K562 (cell line): ENCODE measurements at regions not wholly inside any gene's neighbourhood (a gene's known extent, or its start where the extent isn't known, plus 50 kb on each side); places are given as distances from the start of the nearest gene placed in this dataset.

Experiments used
- ATAC-seq: fragments of 200-7000 bp; cut with Tn5 transposase; 3 replicates; pipeline ENCODE4 v1.9.1; 2020; ENCODE audit warnings: moderate library complexity
- BruUV-seq: library from RNA; stranded (reverse); fragments of 400-500 nt; replicated peaks from 2 replicates; lab custom pipeline; 2021; lab: Mats Ljungman, UMichigan
- CTCF ChIA-PET: fragments of 300-600 bp; formaldehyde crosslinking; extraction: SDS; loops from one replicate; lab custom pipeline; 2021; ENCODE audit warnings: low intra/inter-chr PET ratio; lab: Yijun Ruan, JAX
- POLR2A ChIA-PET: fragments of 300-600, 350-650 bp; sonication (Branson Sonifier 250); formaldehyde crosslinking; extraction: SDS; loops from one replicate; lab custom pipeline; 2021; ENCODE audit warnings: antibody characterized with exemption, inconsistent platforms; lab: Yijun Ruan, JAX
- DNase-seq, 4 experiments: peaks; one replicate each; pipeline versions ENCODE4 v3.0.0 to v3.0.0-alpha.2; 2011 to 2018; ENCODE audit warnings: low spot score in 3 of 4, mixed read lengths in 3 of 4; ENCODE audit errors: extremely low read depth in 1 of 4
- FAIRE-seq: peaks from 2 replicates; lab custom pipeline; 2011; peaks lifted over from hg19 to GRCh38; lab: Jason Lieb, UNC
- H2AFZ ChIP-seq: 2 replicates; pipeline ENCODE4 v1.6.0; 2011; ENCODE audit warnings: low read depth, low read length, control low read depth, inconsistent platforms
- H3K27ac ChIP-seq: fragments of 200-600 bp; 3 replicates; pipeline ENCODE4 v1.8.0; 2011; ENCODE audit warnings: low read depth, mild to moderate bottlenecking, control low read depth, inconsistent platforms, low read length, moderate library complexity, mixed read lengths; ENCODE audit errors: extremely low read depth
- H3K27me3 ChIP-seq, 2 experiments: fragments of 300-600 bp in 1 of 2; 2 replicates in 1 of 2; 3 replicates in 1 of 2; pipeline versions ENCODE4 v1.6.0 to v1.8.0; 2011; ENCODE audit warnings: inconsistent platforms in 2 of 2, low read length in 2 of 2, mild to moderate bottlenecking in 1 of 2, mixed read lengths in 1 of 2, moderate library complexity in 1 of 2; ENCODE audit not compliant: control insufficient read depth in 2 of 2, insufficient read depth in 2 of 2
- H3K36me3 ChIP-seq: fragments of 300-600 bp; 3 replicates; pipeline ENCODE4 v1.8.0; 2011; ENCODE audit warnings: mild to moderate bottlenecking, low read length, inconsistent platforms; ENCODE audit not compliant: control insufficient read depth, insufficient read depth
- H3K4me1 ChIP-seq, 2 experiments: fragments of 200-600 bp in 1 of 2; replicated peaks in 1 of 2; 2 replicates in 1 of 2; 3 replicates in 1 of 2; pipeline versions ENCODE4 v1.5.1 to v1.8.0; 2011; ENCODE audit warnings: inconsistent platforms in 2 of 2, low read length in 2 of 2, mild to moderate bottlenecking in 1 of 2, mixed read lengths in 1 of 2, moderate library complexity in 1 of 2; ENCODE audit not compliant: control insufficient read depth in 2 of 2, insufficient read depth in 2 of 2
- H3K4me2 ChIP-seq: 2 replicates; pipeline ENCODE4 v1.6.1; 2011; ENCODE audit warnings: low read length, control low read depth, inconsistent platforms, mixed read lengths; ENCODE audit not compliant: insufficient read depth
- H3K4me3 ChIP-seq: fragments of 200-600 bp; sonication (generic), shearing (Covaris generic); 2 replicates; pipeline ENCODE4 v1.5.1; 2016; ENCODE audit warnings: control low read depth, inconsistent platforms
- H3K79me2 ChIP-seq: fragments of 200-600 bp; 3 replicates; pipeline ENCODE4 v1.8.0; 2011; ENCODE audit warnings: low read length, inconsistent platforms; ENCODE audit not compliant: control insufficient read depth, insufficient read depth
- H3K9ac ChIP-seq, 2 experiments: 2 replicates each; pipeline versions ENCODE4 v1.6.0 to v1.6.1; 2011; ENCODE audit warnings: low read depth in 2 of 2, low read length in 2 of 2, control low read depth in 1 of 2, inconsistent platforms in 1 of 2, mild to moderate bottlenecking in 1 of 2, mixed read lengths in 1 of 2; ENCODE audit not compliant: insufficient read depth in 1 of 2
- H3K9me1 ChIP-seq: one replicate; pipeline ENCODE4 v1.6.0; 2011; ENCODE audit warnings: inconsistent platforms, mild to moderate bottlenecking, low read length, moderate library complexity; ENCODE audit not compliant: control insufficient read depth, insufficient read depth
- H3K9me3 ChIP-seq: replicated peaks from 2 replicates; pipeline ENCODE4 v1.5.1; 2011; ENCODE audit warnings: low read depth, low read length, inconsistent platforms; ENCODE audit not compliant: control insufficient read depth, insufficient read depth
- H4K20me1 ChIP-seq: replicated peaks from 2 replicates; pipeline ENCODE4 v1.6.1; 2011; ENCODE audit warnings: low read length, inconsistent platforms, mixed read lengths; ENCODE audit not compliant: control insufficient read depth, insufficient read depth
- CEBPB ChIP-seq: fragments of 450-650 bp; IDR thresholded peaks from 2 replicates; pipeline ENCODE4 v1.6.1; 2016; ENCODE audit warnings: missing genetic modification characterization, missing compliant biosample characterization
- CEBPG ChIP-seq, 3 experiments: fragments of 200-800 bp in 1 of 3; sonication (Bioruptor generic) in 1 of 3; sonication (generic) in 1 of 3; formaldehyde crosslinking in 1 of 3; IDR thresholded peaks in 2 of 3; conservative IDR thresholded peaks in 1 of 3; 2 replicates each; pipeline versions ENCODE4 v1.6.1 to v1.8.0; 2016 to 2022; ENCODE audit warnings: missing compliant biosample characterization in 2 of 3, missing genetic modification characterization in 2 of 3, mild to moderate bottlenecking in 1 of 3, missing genetic modification reagents in 1 of 3
- NFRKB ChIP-seq: fragments of 450-650 bp; IDR thresholded peaks from 2 replicates; pipeline ENCODE4 v1.6.1; 2016; ENCODE audit warnings: low read depth
- SLC30A9 ChIP-seq: fragments of 250-450 bp; sonication (Bioruptor Pico); IDR thresholded peaks from 2 replicates; pipeline ENCODE4 v1.8.0; 2022; ENCODE audit warnings: mild to moderate bottlenecking, moderate library complexity
- TSC22D4 ChIP-seq: fragments of 450-650 bp; IDR thresholded peaks from 2 replicates; pipeline ENCODE4 v1.6.1; 2016; ENCODE audit warnings: missing genetic modification characterization, missing biosample characterization, control low read depth
- WGBS: fragments of 100-300 bp; shearing (Covaris generic); methylation state at CpG from one replicate; pipeline ENCODE4 v1.1.6; 2016; ENCODE audit warnings: low coverage, mixed read lengths; ENCODE audit not compliant: insufficient coverage; ENCODE audit errors: missing lambda C conversion rate; 5-methylcytosine and 5-hydroxymethylcytosine counted together
- in situ Hi-C: fragments of 300-500 bp; cut with MboI; formaldehyde crosslinking; loops from 4 replicates; pipeline ENCODE4 v1.15.0; 2018; ENCODE audit warnings: inconsistent platforms, mixed read lengths
- intact Hi-C: fragments of 100-400 bp; cut with micrococcal nuclease; formaldehyde crosslinking; loops from 2 replicates; pipeline ENCODE4 v1.14.2; 2022
- TF ChIP-seq, protein P1 (sequence below), 3 experiments: fragments of 200-800 bp in 1 of 3; sonication (Bioruptor generic) in 1 of 3; sonication (generic) in 1 of 3; formaldehyde crosslinking in 1 of 3; IDR thresholded peaks; 2 replicates each; pipeline versions ENCODE4 v1.6.1 to v1.8.0; 2016 to 2022; ENCODE audit warnings: mild to moderate bottlenecking in 2 of 3, missing compliant biosample characterization in 2 of 3, missing genetic modification characterization in 2 of 3, missing genetic modification reagents in 1 of 3

GRCh38 chr13:79096099-79096498 is 310.0 kb downstream of the RBM26 start (continued):
- TF ChIP-seq, protein P1, sequence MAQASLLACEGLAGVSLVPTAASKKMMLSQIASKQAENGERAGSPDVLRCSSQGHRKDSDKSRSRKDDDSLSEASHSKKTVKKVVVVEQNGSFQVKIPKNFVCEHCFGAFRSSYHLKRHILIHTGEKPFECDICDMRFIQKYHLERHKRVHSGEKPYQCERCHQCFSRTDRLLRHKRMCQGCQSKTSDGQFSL (CRISPR knock-in tag; IDR thresholded peaks at IDR 0.05), result no peak
- TF ChIP-seq, protein P1 (tag; IDR thresholded peaks at IDR 0.05), result no peak
- TF ChIP-seq SLC30A9 (CRISPR knock-in tag) (no peak), TSC22D4 (tag) (no peak), NFRKB (no peak)

DNA sequence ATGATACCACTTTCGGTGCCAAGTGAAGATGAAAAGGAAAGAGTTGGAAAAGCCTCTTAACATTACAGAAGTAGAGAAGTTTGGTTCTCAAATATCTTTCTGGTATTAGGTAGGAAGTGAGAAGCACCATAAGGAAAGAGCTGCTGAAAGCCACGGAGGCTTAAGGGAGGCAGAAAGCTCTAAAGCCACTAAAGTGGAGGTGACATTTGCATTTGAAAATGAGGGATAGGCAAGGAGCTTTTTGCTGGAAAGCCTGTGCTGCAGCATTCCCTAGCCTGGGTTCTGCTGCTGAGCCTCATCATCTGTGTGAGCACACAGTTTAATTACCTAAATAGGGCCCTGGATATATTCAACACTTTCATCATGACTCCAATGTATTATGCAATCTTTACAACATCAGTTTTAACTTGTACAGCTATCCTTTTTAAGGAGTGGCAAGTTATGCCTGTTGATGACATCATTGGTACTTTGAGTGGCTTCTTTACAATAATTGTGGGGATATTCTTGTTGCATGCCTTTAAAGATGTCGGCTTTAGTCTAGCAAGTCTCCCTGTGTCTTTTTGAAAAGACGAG is 315.4 kb downstream of the RBM26 start:
- H3K4me2 ChIP-seq, result no peak overlapping the region
- no peak overlapping the region for H2AFZ ChIP-seq
- H3K27ac ChIP-seq, result no peak overlapping the region
- H3K79me2 ChIP-seq, result no peaks in the 10 kb centered on the region
- TF ChIP-seq CEBPB (tag) (0 out of 2 replicates have a peak, but pooled peaks have one; percentile 11), NFRKB (no peak), CEBPG (CRISPR knock-in tag; IDR thresholded peaks at IDR 0.05) (no peak), CEBPG (tag; conservative IDR thresholded peaks at IDR 0.05 in 1 of 2, IDR thresholded peaks at IDR 0.05 in 1 of 2) (peak in 1 of 2 experiments; percentile 19; a peak in 1 of 4 replicates)
- TF ChIP-seq, all 486 proteins: peak for 2
- no peak for FAIRE-seq
- H3K9me1 ChIP-seq, result no peaks in the 10 kb centered on the region
- H3K9me3 ChIP-seq, result no peaks in the 10 kb centered on the region
- 0% methylated on average over 3 of the region's 4 CpGs for WGBS
- H3K9ac ChIP-seq, result no peak overlapping the region
- H3K36me3 ChIP-seq, result no peaks in the 10 kb centered on the region
- BruUV-seq, result no TSS peak
- ATAC-seq, result no peak
- no peak overlapping the region for H3K4me3 ChIP-seq
- H3K27me3 ChIP-seq, result no peaks in the 10 kb centered on the region
- POLR2A ChIA-PET, result no interaction called here
- DNase-seq, result no peak
- in situ Hi-C loops, result no loop called here
- CTCF ChIA-PET, result no interaction called here
- intact Hi-C loops, result no loop called here
- H4K20me1 ChIP-seq, result no peaks in the 10 kb centered on the region
- no peaks in the 10 kb centered on the region for H3K4me1 ChIP-seq
